ENCODE measurements at regions not wholly inside any gene's neighbourhood (a gene's known extent, or its start where the extent isn't known, plus 50 kb on each side); places are given as distances from the start of the nearest gene placed in this dataset.
"Not testable (repeated sequence)": the region's sequence is repeated elsewhere in the genome, so short reads cannot be mapped to it uniquely, and the experiment has no call there.

DNA sequence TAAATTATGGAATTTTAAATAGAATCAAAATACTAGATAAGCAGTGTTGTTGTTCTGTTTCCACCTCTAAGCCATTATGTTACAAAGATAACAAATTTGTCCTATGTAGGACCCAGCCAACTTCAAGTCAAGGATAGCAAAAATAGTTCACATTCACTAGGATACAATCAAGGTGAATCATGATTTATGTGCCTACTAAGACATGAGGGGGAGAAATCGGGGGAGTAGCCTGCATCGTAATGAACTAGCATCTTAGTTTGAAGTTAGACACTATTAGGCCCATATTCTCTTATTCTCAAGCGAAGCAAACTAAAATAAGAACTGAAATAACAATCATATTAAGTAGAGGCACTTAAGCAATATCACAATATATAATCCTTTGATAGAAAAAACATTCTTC lies 779.4 kb upstream of the PCDH9 start:
- DNase-seq = no peak

DNA sequence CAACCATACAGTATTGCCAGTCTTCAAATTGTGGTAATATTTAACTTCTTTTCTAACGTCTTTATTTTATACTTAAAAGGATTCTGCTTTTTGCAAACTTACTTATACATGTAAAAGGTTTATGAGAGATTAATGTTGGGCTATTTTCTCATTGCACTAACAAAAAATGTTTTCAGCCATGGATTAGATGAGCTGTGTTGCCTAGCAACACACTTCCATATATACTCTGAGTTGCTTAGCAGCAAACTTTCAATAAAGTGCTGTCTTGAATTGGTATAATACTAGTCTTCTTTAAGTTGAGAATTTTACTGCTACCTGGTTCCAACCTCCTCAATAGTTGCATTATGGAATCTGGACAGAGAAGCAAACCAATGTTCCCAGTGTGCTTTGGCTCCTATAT lies 777.4 kb upstream of the PCDH9 start:
- DNase-seq = no peak

GRCh38 chr13:67996101-67996500 lies 766.0 kb upstream of the PCDH9 start:
- DNase-seq = no peak

- no peak for DNase-seq
Measured at GRCh38 chr13:67990868-67991267, 760.7 kb upstream of the PCDH9 start.

DNA sequence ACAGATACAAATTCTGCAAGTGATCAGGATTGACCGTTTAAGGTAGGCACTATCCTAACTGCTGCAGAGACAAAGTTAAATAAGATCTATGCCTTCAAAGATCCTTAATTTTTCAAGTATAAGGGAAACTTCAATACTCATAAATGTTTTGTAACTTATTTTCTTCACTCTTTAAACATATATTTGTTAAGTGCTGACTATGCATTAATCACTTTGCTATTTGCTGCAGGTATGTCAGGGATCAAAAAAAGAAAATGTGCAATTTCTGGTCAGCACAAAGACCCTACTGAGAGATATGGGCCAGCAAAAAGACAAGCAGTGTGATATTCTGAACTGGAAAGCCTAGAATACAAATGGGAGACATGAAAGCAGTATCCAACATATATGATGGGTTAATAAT lies 756.1 kb upstream of the PCDH9 start:
- DNase-seq = no peak

DNA sequence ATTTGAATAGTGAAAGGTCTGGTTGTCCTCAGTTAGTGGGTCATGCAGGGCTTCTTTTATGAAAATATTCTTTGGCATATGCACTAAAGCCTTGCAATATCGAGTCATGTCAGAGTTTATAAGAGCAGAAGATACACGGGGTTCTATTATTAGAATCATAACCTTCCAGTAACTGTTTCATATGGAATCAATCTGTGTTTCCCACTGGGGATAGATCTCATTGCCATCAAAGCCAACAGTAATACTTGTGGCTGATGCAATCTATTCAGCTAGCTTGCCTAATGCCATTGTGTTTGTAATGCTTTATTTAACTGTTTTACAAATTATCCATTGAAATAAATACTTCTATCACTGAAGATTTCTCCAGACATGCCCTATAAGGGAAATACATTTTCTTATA lies 746.9 kb upstream of the PCDH9 start:
- DNase-seq = no peak

DNA sequence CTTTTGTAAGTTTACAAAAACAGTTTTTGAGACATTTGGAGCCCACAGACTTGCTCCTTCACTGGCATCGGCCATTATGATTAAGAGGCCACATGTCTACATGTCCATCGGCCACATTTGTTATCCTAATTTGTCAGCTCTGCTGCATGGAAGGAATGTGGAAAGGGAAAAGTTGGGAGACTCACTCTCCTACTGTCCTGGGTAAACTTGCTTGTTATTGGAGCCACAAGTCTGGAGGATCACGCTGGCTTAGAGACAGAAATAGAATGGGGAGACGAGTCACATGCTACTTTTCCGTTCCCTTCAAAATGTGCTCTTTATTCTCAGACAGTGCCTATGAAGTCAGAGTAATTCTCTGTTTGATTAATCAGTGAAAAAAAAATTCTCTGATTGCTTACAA lies 741.2 kb upstream of the PCDH9 start:
- DNase-seq = no peak

DNA sequence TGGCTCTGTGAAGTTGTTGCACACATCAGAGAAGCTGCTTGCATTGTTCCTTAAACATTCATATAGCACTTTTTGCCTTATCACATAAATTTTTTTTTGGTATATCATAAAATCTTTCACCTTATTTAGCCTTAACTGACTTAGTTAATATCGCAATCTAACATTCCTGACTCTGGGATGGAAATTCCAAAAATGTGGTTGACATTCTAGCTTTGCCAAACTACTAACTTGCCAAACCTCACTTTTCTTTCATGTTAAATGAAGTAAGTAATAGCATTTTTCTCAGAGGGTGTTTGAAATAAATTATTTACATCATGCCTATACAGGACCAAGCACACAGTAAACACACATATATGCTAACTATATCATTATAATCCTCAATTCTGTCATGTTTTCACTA lies 736.9 kb upstream of the PCDH9 start:
- no peak for DNase-seq

- DNase-seq = no peak
Measured at GRCh38 chr13:67966065-67966464, 735.9 kb upstream of the PCDH9 start.

GRCh38 chr13:67964986-67965385 lies 734.9 kb upstream of the PCDH9 start:
- DNase-seq = no peak

DNA sequence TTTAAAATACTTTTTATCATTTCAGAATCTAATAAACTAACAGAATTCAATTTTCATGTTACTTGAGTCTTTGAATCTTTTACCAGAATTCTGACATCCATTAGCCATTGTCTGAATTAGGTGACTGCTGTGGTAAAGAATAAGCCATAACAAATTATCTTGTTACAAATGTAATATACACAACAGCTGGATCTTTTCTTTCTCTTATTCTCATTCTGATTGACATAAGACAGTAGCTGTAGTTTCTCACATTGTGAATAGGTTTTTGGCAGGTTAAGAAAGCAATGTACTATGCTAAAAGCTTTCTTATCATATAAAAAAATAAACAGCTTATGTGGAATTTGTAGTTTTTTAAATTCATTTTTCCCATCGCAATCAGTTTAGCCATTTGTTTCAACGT lies 734.0 kb upstream of the PCDH9 start:
- no peak for DNase-seq

DNA sequence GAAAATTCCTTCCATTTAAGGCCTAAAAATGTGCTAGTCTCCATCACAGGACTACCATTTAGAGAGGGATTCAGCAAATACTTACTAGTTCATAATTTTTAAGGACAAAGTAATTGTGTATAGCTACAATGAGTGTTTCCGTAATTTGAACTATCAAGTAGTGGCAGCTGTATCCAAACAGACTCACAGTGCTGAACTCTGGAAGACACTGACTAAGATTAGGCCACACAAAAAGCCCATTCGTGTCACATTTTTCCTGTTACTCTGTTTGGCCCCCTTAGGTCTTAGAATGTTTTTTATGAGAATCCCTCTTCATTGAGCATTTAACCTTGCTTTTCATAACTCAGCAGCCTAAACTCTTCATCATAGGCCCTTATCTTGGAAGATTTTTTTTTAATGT lies 731.2 kb upstream of the PCDH9 start:
- no peak for DNase-seq

- no peak for DNase-seq
Measured at GRCh38 chr13:67951431-67951830, 721.3 kb upstream of the PCDH9 start.

DNA sequence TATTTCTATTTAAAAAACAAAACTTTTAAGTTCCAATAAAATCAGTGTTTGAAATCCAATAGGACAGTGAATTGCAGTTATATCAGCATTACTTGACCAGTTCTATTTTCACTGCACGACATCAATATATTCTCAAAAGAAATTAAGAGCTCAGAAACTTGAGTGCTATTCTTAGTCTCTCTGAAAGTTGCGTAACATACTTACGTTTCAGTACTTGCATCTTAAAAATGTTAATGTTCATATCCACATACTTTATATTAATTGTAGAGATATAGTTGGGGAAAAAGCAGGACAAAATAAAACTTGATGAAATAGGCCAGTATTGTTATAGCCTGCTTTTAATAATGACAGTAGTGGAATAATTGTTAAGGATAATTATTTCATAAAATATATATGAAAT lies 720.5 kb upstream of the PCDH9 start:
- DNase-seq = no peak

GRCh38 chr13:67946131-67946530 lies 716.0 kb upstream of the PCDH9 start:
- DNase-seq = no peak

GRCh38 chr13:67943116-67943515 lies 713.0 kb upstream of the PCDH9 start:
- no peak for DNase-seq

- no peak for DNase-seq
Measured at GRCh38 chr13:67935626-67936025, 705.5 kb upstream of the PCDH9 start.

DNA sequence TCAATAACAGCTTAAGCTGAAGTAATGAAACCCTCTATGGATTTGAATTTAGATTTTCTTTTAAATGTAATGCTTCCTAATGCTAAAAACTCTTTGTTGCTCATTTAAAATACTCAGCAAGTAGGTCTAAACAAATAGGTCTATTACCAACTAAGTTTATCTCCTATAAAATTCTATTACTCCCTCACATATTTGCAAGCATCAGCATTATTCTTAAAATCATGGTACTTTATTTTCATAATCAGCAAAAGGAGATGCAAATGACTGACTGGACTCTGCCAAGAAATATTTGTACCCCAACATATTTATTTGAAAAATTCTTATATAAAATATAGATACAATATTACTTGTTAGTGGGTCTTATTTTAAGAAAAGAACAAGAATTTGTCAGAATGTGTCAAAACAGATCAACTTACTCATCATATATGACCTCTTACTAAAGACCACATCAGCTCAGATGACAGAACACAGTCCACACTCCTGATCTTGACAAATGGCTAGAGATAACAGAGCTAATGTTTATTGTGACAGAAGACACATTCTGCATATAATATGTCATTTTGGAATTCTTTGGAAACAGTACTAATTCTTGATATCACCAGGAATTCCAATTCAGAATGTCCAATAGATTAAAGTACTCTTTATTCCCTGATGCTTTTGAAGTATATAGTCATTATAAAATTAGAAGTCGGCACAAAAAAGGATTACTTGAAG lies 704.6 kb upstream of the PCDH9 start:
- DNase-seq = no peak

- DNase-seq = no peak
Measured at GRCh38 chr13:67932991-67933390, 702.9 kb upstream of the PCDH9 start.

DNA sequence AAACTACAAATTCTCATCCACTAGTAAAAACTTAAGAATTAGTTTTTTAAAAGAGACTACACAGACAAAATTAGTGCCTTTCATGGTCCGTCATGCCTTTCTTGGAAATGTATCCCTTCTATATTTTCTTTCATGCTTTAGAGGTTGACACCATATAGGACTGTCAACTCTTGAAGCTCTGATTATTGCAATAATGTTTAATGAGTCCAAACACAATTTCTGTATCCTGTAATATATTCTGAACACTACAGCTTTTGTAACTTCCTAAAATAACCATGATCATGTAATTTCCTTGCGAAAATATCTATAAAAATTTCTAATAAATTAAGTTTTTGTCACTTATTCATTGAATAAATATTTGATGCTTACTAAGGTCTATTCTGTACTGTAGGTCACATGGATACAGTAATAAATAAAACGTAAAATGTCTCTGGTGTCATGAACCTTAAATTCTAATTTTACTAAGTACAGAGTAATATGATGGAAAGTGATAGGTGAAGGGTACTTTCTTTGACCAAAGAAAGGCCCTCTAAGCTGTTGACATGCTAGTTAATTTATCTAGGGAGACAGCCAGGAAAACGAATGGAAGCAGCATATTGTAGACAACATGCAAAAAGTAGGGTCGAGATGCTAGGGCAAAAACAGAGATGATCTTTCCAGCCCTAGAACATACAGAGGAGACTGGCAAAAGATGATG lies 687.3 kb upstream of the PCDH9 start:
- DNase-seq = no peak

DNA sequence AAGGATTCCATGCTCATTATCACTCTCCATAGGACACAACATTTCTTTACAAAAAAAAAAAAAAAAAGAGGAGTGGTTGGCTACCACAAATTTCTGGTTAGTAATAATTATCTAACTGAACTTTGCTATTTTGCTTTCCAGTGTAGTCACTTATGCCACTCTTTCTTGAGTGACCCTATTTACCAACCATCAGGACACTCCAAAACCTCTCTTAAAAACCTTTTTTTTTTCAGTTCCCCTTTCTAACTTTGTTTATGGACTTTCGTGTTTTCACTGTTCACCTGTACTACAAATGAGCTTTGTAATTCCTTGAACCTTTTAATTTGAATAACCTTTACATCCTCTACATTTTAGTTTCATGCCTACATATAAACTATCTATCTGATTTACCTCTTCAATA lies 686.5 kb upstream of the PCDH9 start:
- DNase-seq = no peak

DNA sequence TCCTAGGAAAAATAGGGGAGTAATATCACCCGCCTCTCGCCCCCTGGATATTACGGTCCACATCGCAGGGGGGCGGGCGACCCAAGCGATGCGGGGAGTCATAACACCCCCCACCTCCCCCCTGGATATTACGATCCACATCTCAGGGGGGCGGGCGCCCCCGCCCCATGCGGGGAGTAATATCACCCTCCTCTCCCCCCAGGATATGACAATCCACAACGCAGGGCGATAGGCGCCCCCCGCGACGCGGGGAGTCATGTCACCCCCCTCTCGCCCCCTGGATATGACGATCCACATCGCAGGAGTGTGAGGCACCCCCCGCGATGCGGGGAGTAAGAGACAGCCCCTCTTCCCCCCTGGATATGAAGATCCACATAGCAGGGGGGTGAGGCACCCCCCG lies 684.4 kb upstream of the PCDH9 start:
- no peak for DNase-seq

DNA sequence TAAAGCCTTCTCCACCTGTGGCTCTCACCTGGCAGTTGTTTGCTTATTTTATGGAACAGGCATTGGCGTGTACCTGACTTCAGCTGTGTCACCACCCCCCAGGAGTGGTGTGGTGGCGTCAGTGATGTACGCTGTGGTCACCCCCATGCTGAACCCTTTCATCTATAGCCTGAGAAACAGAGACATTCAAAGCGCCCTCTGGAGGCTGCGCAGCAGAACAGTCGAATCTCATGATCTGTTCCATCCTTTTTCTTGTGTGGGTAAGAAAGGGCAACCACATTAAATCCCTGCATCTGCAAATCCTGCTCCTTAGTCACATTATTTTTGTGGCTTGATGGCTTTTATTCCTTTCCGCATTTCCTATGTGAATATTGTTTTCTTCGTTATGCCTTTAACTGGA lies 672.8 kb upstream of the PCDH9 start:
- DNase-seq = not testable (repeated sequence)

- no peak for DNase-seq
Measured at GRCh38 chr13:67880916-67881315, 650.8 kb upstream of the PCDH9 start.

- DNase-seq = no peak
Measured at GRCh38 chr13:67878376-67878775, 648.2 kb upstream of the PCDH9 start.

Data from right hindlimb (tissue), 1 donor.